ENCODE measurements at regions not wholly inside any gene's neighbourhood (a gene's known extent, or its start where the extent isn't known, plus 50 kb on each side); places are given as distances from the start of the nearest gene placed in this dataset.

DNA sequence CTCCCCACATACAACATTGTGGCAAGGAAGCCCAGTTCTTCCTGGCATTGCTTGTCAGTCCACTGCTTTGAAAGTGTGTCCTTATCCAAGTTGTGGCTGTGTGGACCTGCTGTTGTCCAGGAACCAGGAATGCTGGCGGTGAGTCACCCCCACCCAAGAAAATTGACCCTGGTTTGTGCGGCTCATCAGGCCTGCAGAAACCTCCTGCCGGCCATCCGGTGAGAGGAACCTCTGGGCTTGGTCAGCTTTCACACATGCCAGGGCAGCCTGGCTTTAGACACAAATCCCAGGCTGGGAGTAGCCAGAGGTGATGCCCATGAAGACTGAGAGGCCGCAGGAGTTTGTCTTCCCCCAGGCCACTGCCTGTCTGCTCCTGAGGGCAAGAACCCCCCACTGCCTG is 223.6 kb downstream of the TTLL2 start:
- DNase-seq (no peak), ATAC-seq (no peak)
- no peak overlapping the region for H3K4me3 ChIP-seq
- H3K36me3 ChIP-seq (ENCODE audit: low read depth), result no peaks in the 10 kb centered on the region
- H3K4me1 ChIP-seq (ENCODE audit: low read depth), result no peaks in the 10 kb centered on the region
- intact Hi-C loops (cut with DNase I, micrococcal nuclease), result no loop called here
- TF ChIP-seq, protein P1, sequence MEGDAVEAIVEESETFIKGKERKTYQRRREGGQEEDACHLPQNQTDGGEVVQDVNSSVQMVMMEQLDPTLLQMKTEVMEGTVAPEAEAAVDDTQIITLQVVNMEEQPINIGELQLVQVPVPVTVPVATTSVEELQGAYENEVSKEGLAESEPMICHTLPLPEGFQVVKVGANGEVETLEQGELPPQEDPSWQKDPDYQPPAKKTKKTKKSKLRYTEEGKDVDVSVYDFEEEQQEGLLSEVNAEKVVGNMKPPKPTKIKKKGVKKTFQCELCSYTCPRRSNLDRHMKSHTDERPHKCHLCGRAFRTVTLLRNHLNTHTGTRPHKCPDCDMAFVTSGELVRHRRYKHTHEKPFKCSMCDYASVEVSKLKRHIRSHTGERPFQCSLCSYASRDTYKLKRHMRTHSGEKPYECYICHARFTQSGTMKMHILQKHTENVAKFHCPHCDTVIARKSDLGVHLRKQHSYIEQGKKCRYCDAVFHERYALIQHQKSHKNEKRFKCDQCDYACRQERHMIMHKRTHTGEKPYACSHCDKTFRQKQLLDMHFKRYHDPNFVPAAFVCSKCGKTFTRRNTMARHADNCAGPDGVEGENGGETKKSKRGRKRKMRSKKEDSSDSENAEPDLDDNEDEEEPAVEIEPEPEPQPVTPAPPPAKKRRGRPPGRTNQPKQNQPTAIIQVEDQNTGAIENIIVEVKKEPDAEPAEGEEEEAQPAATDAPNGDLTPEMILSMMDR (IDR thresholded peaks at IDR 0.05), result no peak
- H3K9me3 ChIP-seq, result no peaks in the 10 kb centered on the region

DNA sequence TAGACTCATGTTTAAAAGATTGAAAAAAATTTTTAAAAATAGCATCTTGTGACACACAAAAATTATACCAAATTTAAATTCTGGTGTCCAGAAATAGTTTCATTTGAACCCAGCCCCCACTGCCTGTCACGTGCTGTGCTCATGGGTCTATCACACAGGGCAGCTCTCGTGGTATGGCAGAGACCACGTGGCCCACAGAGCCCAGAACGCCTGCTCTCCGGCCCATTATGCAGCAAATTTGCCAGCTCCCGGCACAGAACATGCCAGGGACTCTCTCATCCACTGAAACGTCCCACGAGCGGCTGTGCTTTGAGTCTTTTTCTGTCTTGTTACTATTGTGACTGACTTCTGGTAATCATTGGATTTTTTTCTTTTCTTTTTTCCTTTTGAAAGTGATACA is 224.3 kb downstream of the TTLL2 start:
- intact Hi-C loops (cut with DNase I, micrococcal nuclease), result no loop called here
- TF ChIP-seq, protein P1 (IDR thresholded peaks at IDR 0.05), result no peak
- no peak for DNase-seq
- ATAC-seq, result no peak
- Histone ChIP-seq H3K9me3 (no peaks in the 10 kb centered on the region), H3K4me3 (no peak overlapping the region), H3K36me3 (ENCODE audit: low read depth) (no peaks in the 10 kb centered on the region), H3K4me1 (ENCODE audit: low read depth) (no peaks in the 10 kb centered on the region)

DNA sequence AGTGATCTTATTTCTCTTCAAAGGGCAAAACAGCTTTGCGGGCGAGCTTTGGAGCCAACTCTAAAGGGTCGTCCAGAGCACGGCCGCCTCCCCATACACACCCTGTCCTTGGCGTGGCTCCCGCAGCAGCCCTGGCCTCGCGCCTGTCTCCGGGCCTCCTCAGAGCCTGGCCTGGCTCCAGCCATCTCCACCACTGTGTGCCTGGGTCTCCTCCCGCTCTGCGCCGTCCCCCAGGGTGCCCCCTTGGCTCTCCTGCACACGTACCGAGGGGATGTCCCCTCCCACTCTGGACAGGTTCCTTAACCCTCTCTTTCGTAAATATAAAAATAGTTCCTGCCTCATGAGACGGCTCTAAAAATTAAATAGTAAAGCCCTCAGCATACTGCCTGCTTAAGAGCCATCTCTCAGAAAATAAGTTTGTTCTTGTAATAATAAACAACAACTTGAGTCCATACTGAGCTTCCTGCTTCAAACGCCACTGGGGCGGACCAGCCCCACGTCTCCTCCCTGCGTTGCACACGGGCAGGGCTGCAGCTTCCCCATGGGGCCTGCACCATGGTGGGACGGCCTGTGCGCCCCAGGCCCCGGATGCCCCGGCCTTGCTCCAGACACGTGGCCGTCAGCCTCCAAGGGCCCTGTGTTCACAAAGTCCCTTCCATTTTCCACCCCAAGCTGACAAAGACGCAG is 226.2 kb downstream of the TTLL2 start:
- TF ChIP-seq, protein P1 (IDR thresholded peaks at IDR 0.05), result no peak
- intact Hi-C loops (cut with DNase I, micrococcal nuclease), result no loop called here
- Histone ChIP-seq H3K4me1 (ENCODE audit: low read depth) (no peaks in the 10 kb centered on the region), H3K4me3 (no peak overlapping the region), H3K36me3 (ENCODE audit: low read depth) (no peaks in the 10 kb centered on the region), H3K9me3 (peaks cover 3% of the 10 kb centered on the region)
- ATAC-seq, result peak; percentile 74
- peak; percentile 52 to 78 (median 67) for DNase-seq

DNA sequence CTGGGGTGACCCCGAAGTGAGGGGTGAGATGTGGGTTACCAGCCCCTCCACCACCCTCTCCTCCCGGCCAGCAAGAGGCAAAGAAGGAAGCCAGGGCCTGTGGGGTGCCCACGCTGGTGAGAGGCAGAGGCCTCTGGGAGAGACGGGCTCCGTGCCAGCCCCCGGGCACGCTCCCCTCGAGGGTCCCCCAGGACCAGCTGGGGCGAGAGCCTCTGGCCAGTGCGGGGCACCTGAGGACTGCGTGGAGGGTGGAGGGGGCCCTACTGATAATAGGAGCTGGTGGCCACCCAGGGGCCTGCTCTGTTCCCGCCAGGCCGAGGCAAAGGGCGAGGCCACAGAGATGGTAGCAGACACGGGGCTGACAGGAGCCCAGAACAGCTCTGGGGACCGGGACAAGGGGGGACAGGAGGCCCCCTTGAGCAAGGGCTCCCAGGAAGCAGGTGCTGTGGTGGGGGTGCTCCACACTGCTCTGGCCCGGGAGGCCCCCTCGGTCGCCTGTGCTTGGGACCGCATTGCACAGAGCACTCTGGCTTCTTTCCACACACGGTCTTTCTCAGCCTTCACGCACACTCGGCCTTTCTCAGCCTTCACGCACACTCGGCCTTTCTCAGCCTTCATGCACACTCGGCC is 226.9 kb downstream of the TTLL2 start:
- H3K36me3 ChIP-seq (ENCODE audit: low read depth), result no peaks in the 10 kb centered on the region
- intact Hi-C loops (cut with DNase I, micrococcal nuclease), result no loop called here
- peaks cover 6% of the 10 kb centered on the region for H3K9me3 ChIP-seq
- DNase-seq (no peak), ATAC-seq (peak; percentile 8)
- no peak overlapping the region for H3K4me3 ChIP-seq
- TF ChIP-seq, protein P1 (IDR thresholded peaks at IDR 0.05), result no peak
- no peaks in the 10 kb centered on the region for H3K4me1 ChIP-seq (ENCODE audit: low read depth)

DNA sequence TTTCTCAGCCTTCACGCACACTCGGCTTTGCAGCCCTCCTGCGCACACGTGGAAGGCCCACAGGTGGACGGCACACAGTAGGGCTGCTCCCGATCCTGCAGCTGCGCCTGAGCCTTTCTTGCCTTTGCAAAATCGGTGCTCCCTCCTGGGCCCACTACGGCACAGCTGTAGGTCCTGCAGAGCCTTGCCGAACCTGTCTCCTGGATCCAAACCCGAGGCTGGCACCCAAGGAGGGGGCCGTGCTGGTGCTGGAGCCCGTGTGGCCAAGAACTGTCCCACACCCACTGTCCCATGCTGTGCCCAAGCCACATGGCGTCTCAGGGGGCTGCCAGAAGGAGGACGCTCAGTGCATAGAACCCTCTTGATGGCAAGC is 227.4 kb downstream of the TTLL2 start:
- Histone ChIP-seq H3K4me1 (ENCODE audit: low read depth) (no peaks in the 10 kb centered on the region), H3K36me3 (ENCODE audit: low read depth) (no peaks in the 10 kb centered on the region), H3K9me3 (peaks cover 6% of the 10 kb centered on the region), H3K4me3 (no peak overlapping the region)
- intact Hi-C loops (cut with DNase I, micrococcal nuclease), result no loop called here
- ATAC-seq (no peak), DNase-seq (no peak)
- TF ChIP-seq, protein P1 (IDR thresholded peaks at IDR 0.05), result no peak

All from mucosa of descending colon (tissue), 3 donors.